Calu3 (cell line): ENCODE measurements at regions not wholly inside any gene's neighbourhood (a gene's known extent, or its start where the extent isn't known, plus 50 kb on each side); places are given as distances from the start of the nearest gene placed in this dataset.
A peak's percentile ranks its signal among the peaks of the same experiment; 100 is the strongest.
"Not testable (repeated sequence)": the region's sequence is repeated elsewhere in the genome, so short reads cannot be mapped to it uniquely, and the experiment has no call there.

Experiments used
- BruUV-seq: library from RNA; stranded (reverse); fragments of 400-500 nt; replicated peaks from 2 replicates; lab custom pipeline; 2021; lab: Mats Ljungman, UMichigan
- CTCF ChIA-PET: fragments of 300-600 bp; sonication (Branson Sonifier 250); formaldehyde crosslinking; loops from one replicate; lab custom pipeline; 2022; ENCODE audit warnings: antibody characterized with exemption; lab: Charles Lee
- DNase-seq: peaks from one replicate; pipeline ENCODE4 v3.0.0; 2022
- H3K27ac Mint-ChIP-seq: one replicate; pipeline ENCODE4 v1.8.0; 2022; ENCODE audit warnings: mixed read lengths; ENCODE audit not compliant: unreplicated experiment
- H3K27me3 Mint-ChIP-seq: one replicate; pipeline ENCODE4 v1.8.0; 2022; ENCODE audit warnings: mixed read lengths; ENCODE audit not compliant: unreplicated experiment
- H3K36me3 Mint-ChIP-seq: one replicate; pipeline ENCODE4 v1.8.0; 2022; ENCODE audit warnings: mild to moderate bottlenecking, moderate library complexity, mixed read lengths; ENCODE audit not compliant: insufficient read depth, unreplicated experiment
- H3K4me1 Mint-ChIP-seq: one replicate; pipeline ENCODE4 v1.8.0; 2022; ENCODE audit warnings: mild to moderate bottlenecking, low read depth, mixed read lengths; ENCODE audit not compliant: unreplicated experiment
- H3K4me3 Mint-ChIP-seq: one replicate; pipeline ENCODE4 v1.8.0; 2022; ENCODE audit warnings: mild to moderate bottlenecking, low read depth, moderate library complexity, mixed read lengths; ENCODE audit not compliant: unreplicated experiment
- H3K9me3 Mint-ChIP-seq: one replicate; pipeline ENCODE4 v1.8.0; 2022; ENCODE audit warnings: low read depth, mixed read lengths; ENCODE audit not compliant: unreplicated experiment
- CTCF ChIP-seq: fragments of 200-600 bp; IDR thresholded peaks from one replicate; pipeline ENCODE4 v1.8.0; 2022; ENCODE audit warnings: antibody characterized with exemption; ENCODE audit not compliant: unreplicated experiment
- intact Hi-C: fragments of 100-400 bp; cut with micrococcal nuclease; formaldehyde crosslinking; loops from one replicate; pipeline ENCODE4 v1.10.0; 2022; ENCODE audit not compliant: unreplicated experiment

GRCh38 chrX:53831662-53832635 lies 145.4 kb upstream of the HUWE1 start:
- Mint-ChIP-seq H3K36me3 (no peaks in the 10 kb centered on the region), H3K27ac (no peak overlapping the region), H3K4me1 (no peaks in the 10 kb centered on the region), H3K27me3 (no peaks in the 10 kb centered on the region), H3K4me3 (no peak overlapping the region), H3K9me3 (no peaks in the 10 kb centered on the region)
- CTCF ChIA-PET: no interaction called here
- intact Hi-C loops: loop anchor here (2.0 to 10.0 kb wide), 2 partner anchors 117 to 147 kb away; no protein-coding TSS in a partner anchor
- BruUV-seq: no TSS peak
- TF ChIP-seq CTCF: peak; percentile 34
- DNase-seq: peak; percentile 65

- no peak for DNase-seq
- Mint-ChIP-seq H3K27ac (no peak overlapping the region), H3K4me1 (no peaks in the 10 kb centered on the region), H3K36me3 (no peaks in the 10 kb centered on the region), H3K9me3 (no peaks in the 10 kb centered on the region), H3K4me3 (no peak overlapping the region), H3K27me3 (no peaks in the 10 kb centered on the region)
- intact Hi-C loops: no loop called here
- no peak for TF ChIP-seq CTCF
- CTCF ChIA-PET: no interaction called here
- no TSS peak for BruUV-seq
Measured at GRCh38 chrX:53824686-53825085, 138.2 kb upstream of the HUWE1 start.

GRCh38 chrX:53818115-53818514 lies 131.6 kb upstream of the HUWE1 start:
- H3K4me3 Mint-ChIP-seq, H3K27ac Mint-ChIP-seq, intact Hi-C loops, H3K36me3 Mint-ChIP-seq, CTCF ChIA-PET, BruUV-seq, DNase-seq, H3K4me1 Mint-ChIP-seq, H3K27me3 Mint-ChIP-seq, H3K9me3 Mint-ChIP-seq: not testable (repeated sequence)

- Mint-ChIP-seq H3K9me3 (no peaks in the 10 kb centered on the region), H3K4me1 (peaks cover 1% of the 10 kb centered on the region), H3K27ac (no peak overlapping the region), H3K36me3 (no peaks in the 10 kb centered on the region), H3K27me3 (no peaks in the 10 kb centered on the region), H3K4me3 (no peak overlapping the region)
- intact Hi-C loops: no loop called here
- no peak for DNase-seq
- TF ChIP-seq CTCF: no peak
- BruUV-seq: no TSS peak
- CTCF ChIA-PET: no interaction called here
Measured at GRCh38 chrX:53817548-53817947, 131.0 kb upstream of the HUWE1 start.
